GM12891 (cell line): ENCODE measurements at regions not wholly inside any gene's neighbourhood (a gene's known extent, or its start where the extent isn't known, plus 50 kb on each side); places are given as distances from the start of the nearest gene placed in this dataset.

Source experiments
- DNase-seq: peaks from one replicate; pipeline ENCODE4 v3.0.0; 2011; ENCODE audit warnings: low spot score; ENCODE audit not compliant: insufficient read length
- FAIRE-seq: peaks from 2 replicates; lab custom pipeline; 2011; peaks lifted over from hg19 to GRCh38; lab: Jason Lieb, UNC
- PAX5 ChIP-seq: IDR thresholded peaks from 2 replicates; pipeline ENCODE4 v1.6.1; 2011; ENCODE audit warnings: low read length, moderate library complexity, mild to moderate bottlenecking; ENCODE audit not compliant: insufficient read depth, severe bottlenecking
- POLR2A ChIP-seq: IDR thresholded peaks from 2 replicates; pipeline ENCODE4 v1.6.1; 2011; ENCODE audit warnings: low read depth, low read length, control low read depth
- POLR2AphosphoS5 ChIP-seq: IDR thresholded peaks from 2 replicates; pipeline ENCODE4 v1.6.1; 2011; ENCODE audit warnings: low read depth, low read length, control low read depth
- POU2F2 ChIP-seq: IDR thresholded peaks from 2 replicates; pipeline ENCODE4 v1.6.1; 2011; ENCODE audit warnings: low read depth, mild to moderate bottlenecking, control low read depth, low read length, moderate library complexity
- SPI1 ChIP-seq: IDR thresholded peaks from 2 replicates; pipeline ENCODE4 v1.6.1; 2011; ENCODE audit warnings: low read depth, low read length, control low read depth
- TAF1 ChIP-seq: IDR thresholded peaks from 2 replicates; pipeline ENCODE4 v1.6.1; 2011; ENCODE audit warnings: low read depth, low read length, control low read depth

DNA sequence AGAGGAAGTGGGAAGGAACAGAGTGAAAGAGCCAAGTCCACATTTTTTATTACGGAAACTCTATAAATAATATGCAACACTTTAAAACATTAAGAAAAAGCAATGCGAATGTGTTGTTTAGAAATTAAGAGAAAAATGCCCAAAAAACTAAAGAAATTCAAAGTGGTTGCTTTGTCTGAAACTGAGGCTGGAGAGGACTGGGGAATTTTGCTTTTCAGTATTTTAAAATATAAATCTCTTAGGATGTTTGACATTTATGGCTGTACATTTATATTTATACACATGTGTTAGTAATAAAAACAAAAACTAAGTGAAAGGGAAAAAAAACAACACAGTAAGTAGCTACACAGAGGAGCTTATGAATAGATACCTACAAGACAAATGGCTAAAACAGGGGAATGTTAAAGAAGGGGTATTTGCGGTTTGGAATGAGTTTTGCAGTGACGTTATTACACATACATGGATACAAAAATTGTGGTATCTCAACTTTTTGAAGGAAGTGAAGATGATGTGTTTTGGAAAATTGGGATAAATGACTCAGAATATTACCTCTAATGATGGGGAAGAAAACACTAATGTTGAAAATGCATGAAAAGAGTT is 97.0 kb upstream of the DRD2 start:
- no peak for DNase-seq
- no peak for TF ChIP-seq POLR2AphosphoS5
- TF ChIP-seq PAX5 = no peak
- no peak for TF ChIP-seq POU2F2
- TF ChIP-seq TAF1 = no peak
- no peak for TF ChIP-seq SPI1
- no peak for TF ChIP-seq POLR2A
- FAIRE-seq = no peak

GRCh38 chr11:113571531-113571930 is 96.3 kb upstream of the DRD2 start:
- FAIRE-seq = no peak
- no peak for TF ChIP-seq POLR2A
- no peak for TF ChIP-seq TAF1
- TF ChIP-seq POLR2AphosphoS5 = no peak
- TF ChIP-seq SPI1 = no peak
- TF ChIP-seq PAX5 = no peak
- no peak for TF ChIP-seq POU2F2

DNA sequence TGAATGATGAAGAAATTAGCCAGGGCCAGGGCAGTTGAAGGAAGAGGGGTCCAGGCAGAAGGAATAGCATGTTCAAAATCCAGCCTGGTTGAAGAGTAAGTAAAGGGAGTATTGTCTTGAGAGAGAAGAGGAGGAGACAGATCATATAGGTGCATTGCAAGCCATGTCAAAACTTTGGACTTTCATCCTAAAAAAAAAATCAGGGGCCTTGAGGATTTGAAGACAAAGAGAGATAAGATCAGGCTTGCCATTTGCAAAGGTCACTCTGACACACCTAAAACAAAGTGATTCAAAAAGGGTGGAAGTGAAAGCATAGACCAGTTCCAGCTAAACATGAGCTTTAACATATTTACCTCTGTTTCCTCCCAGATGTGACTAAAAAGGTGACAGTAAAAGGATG is 95.7 kb upstream of the DRD2 start:
- TF ChIP-seq POLR2AphosphoS5 (no peak), POLR2A (no peak), TAF1 (no peak), PAX5 (no peak), POU2F2 (no peak), SPI1 (no peak)
- no peak for FAIRE-seq
- DNase-seq = no peak

More at GRCh38 chr11:113571531-113571930, 96.3 kb upstream of the DRD2 start:
- no peak for DNase-seq

GRCh38 chr11:113569391-113569790 is 94.2 kb upstream of the DRD2 start:
- TF ChIP-seq TAF1 (no peak), POU2F2 (no peak), POLR2AphosphoS5 (no peak), SPI1 (no peak), POLR2A (no peak), PAX5 (no peak)
- DNase-seq (no peak), FAIRE-seq (no peak)

DNA sequence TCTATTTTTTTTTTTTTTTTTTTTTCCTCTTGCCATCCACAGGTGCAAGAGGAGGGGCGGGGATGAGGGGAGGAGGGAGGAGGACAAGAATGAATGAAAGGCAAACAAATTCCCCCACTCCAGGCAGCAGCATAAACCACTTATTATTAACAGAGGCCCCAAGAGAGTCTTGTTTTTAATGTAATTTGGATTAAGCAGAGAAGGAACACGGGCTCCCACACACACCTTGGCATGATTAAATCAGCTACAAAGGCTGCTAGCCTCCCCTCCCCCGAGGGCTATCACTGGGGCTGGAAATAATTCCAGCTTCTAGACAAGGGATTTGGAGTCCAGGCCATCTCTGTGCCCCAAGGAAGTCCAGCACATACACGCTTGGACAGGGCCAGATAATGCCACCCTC is 93.4 kb upstream of the DRD2 start:
- no peak for TF ChIP-seq PAX5
- no peak for TF ChIP-seq SPI1
- no peak for TF ChIP-seq POU2F2
- TF ChIP-seq TAF1 = no peak
- no peak for TF ChIP-seq POLR2AphosphoS5
- TF ChIP-seq POLR2A = no peak
- no peak for DNase-seq
- FAIRE-seq = no peak

DNA sequence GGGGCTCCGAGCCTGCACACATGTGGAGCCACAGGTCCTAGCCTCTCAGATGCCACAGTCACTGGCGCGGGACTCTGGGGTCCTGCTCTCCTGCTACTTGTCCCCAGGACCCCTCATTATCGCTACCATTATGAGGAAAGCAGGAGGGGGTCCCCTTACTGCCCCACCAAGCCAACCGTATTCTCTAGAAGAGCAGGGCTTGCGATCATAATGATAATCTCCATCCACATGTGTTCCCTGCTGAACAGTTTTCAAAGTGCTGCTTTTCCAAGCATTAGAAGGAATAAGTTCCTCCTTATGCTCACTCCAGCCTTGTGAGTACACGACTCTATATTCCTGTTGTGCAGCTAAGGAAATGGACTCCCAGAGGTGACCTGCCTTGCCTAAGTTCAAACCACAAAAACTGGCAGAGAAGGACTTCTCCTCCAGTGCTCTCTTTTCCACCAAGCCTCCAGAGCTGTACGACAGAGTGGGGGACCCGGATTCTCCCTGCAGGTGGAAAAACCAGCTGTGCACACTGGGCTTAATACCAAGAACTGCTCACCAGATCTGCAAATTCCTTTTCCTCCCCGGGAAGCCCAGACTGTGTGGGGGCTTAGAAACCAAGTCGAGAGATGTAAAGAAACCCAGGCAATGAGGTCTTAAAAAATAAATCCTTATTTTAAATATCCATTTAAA is 92.8 kb upstream of the DRD2 start:
- FAIRE-seq (no peak), DNase-seq (no peak)
- TF ChIP-seq SPI1 (no peak), PAX5 (no peak), POLR2AphosphoS5 (no peak), TAF1 (no peak), POU2F2 (no peak), POLR2A (no peak)

DNA sequence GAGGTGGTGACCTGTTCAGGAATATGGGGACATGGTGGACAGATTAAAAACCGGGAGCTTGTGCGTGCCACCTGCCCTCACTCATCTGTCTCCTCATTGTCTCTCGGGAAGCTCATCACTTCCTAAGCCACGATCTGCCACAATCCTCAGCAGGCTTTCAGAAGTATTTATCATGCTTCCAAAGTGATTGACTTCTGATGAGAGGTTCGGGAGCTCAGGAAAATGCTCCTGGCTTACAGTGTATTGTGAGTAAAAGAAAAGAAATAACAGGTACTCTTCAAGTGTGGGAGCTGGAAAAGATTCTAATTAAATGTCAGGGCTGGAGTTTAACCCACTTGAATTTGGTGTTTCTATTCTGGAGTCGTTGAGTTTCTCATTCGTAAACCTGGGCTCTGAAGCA is 91.9 kb upstream of the DRD2 start:
- TF ChIP-seq POU2F2 = no peak
- TF ChIP-seq POLR2AphosphoS5 = no peak
- no peak for TF ChIP-seq SPI1
- TF ChIP-seq PAX5 = no peak
- no peak for TF ChIP-seq TAF1
- TF ChIP-seq POLR2A = no peak
- FAIRE-seq (no peak), DNase-seq (no peak)

GRCh38 chr11:113564527-113565130 is 89.4 kb upstream of the DRD2 start:
- DNase-seq (no peak), FAIRE-seq (no peak)
- TF ChIP-seq SPI1 (no peak), POLR2A (no peak), PAX5 (no peak), TAF1 (no peak), POU2F2 (no peak), POLR2AphosphoS5 (no peak)

GRCh38 chr11:113563766-113564526 is 88.7 kb upstream of the DRD2 start:
- no peak for FAIRE-seq
- TF ChIP-seq POLR2AphosphoS5 (no peak), POLR2A (no peak)
- DNase-seq = no peak

DNA sequence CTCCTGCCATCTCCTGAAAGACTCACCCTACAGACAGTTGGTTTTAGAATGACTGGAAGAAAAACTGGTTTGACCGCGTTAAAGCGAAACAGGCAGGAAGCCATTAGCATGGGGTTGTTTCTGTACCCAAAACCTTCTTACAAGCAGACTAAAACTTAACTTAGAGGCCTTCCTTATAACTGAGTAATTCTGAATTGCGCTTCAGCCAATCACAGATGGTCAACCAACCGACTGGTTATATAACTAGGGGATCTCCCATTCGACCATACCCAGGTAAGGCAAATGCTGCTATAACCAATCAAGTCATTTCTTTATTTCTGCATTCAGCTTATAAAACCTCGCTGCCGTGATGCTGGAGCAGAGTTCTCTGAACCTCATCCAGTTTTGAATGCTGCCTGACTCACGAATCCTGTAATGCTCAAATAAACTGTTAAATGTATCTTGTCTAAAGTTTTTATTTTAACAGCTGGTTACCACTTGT is 87.8 kb upstream of the DRD2 start:
- no peak for TF ChIP-seq TAF1
- no peak for TF ChIP-seq PAX5
- no peak for TF ChIP-seq POU2F2
- FAIRE-seq = no peak
- no peak for DNase-seq
